Ovary (tissue), 3 donors: ENCODE measurements at regions not wholly inside any gene's neighbourhood (a gene's known extent, or its start where the extent isn't known, plus 50 kb on each side); places are given as distances from the start of the nearest gene placed in this dataset.

Experiments
- CTCF ChIP-seq, 3 donors: fragments of 450-650 bp in 2 of 3; fragments of 200-600 bp in 1 of 3; IDR thresholded peaks; one replicate each; pipeline versions ENCODE4 v1.5.1 to v1.8.0; 2016 to 2022; ENCODE audit warnings: antibody characterized with exemption in 3 of 3, mild to moderate bottlenecking in 1 of 3
- EP300 ChIP-seq: sonication (generic); formaldehyde crosslinking; IDR thresholded peaks from one replicate; pipeline ENCODE4 v1.6.1; 2017; ENCODE audit warnings: antibody characterized with exemption
- POLR2A ChIP-seq: fragments of 450-650 bp; IDR thresholded peaks from one replicate; pipeline ENCODE4 v1.6.1; 2017; ENCODE audit warnings: antibody characterized with exemption, mild to moderate bottlenecking, moderate library complexity
- donor health status: DM: no; HTN: no; CAD: no.

GRCh38 chr7:119964788-119965542 lies 308.0 kb upstream of the KCND2 start:
- no peak for TF ChIP-seq CTCF (IDR thresholded peaks at IDR 0.05)
- no peak for TF ChIP-seq POLR2A
- no peak for TF ChIP-seq EP300
